Loucy (cell line): ENCODE measurements at regions not wholly inside any gene's neighbourhood (a gene's known extent, or its start where the extent isn't known, plus 50 kb on each side); places are given as distances from the start of the nearest gene placed in this dataset.

Experiments
- EZH2phosphoT487 ChIP-seq: fragments of 200-600 bp; IDR thresholded peaks from 2 replicates; pipeline ENCODE4 v1.6.1; 2018; ENCODE audit warnings: antibody characterized with exemption, mild to moderate bottlenecking, moderate library complexity, borderline replicate concordance
- TF ChIP-seq, protein P1 (sequence below): fragments of 200-600 bp; sonication (generic); conservative IDR thresholded peaks from 2 replicates; pipeline ENCODE4 v1.5.1; 2014; ENCODE audit warnings: mild to moderate bottlenecking, antibody characterized with exemption, low read length

DNA sequence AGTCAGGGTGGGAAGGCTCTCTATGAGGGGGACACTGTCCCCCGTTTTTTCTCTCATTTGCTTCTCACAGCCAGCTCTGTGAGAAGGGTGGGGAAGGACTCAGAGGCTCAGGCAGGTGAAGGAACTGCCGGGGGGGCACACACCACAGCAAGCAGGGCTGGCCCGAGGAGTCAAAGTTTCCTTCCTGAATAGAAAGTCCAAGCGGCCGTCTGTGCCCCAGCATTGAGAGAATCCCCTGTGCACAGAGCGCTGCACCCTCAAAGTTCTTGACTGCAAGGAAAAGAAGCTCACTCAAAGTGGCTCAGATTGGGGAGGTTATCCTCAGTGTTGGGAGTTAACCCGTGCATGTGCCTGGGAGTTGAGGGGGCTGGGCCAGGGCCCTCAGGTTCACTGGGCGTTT lies 145.2 kb upstream of the AJAP1 start:
- TF ChIP-seq, protein P1, sequence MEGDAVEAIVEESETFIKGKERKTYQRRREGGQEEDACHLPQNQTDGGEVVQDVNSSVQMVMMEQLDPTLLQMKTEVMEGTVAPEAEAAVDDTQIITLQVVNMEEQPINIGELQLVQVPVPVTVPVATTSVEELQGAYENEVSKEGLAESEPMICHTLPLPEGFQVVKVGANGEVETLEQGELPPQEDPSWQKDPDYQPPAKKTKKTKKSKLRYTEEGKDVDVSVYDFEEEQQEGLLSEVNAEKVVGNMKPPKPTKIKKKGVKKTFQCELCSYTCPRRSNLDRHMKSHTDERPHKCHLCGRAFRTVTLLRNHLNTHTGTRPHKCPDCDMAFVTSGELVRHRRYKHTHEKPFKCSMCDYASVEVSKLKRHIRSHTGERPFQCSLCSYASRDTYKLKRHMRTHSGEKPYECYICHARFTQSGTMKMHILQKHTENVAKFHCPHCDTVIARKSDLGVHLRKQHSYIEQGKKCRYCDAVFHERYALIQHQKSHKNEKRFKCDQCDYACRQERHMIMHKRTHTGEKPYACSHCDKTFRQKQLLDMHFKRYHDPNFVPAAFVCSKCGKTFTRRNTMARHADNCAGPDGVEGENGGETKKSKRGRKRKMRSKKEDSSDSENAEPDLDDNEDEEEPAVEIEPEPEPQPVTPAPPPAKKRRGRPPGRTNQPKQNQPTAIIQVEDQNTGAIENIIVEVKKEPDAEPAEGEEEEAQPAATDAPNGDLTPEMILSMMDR: no peak
- TF ChIP-seq EZH2phosphoT487: no peak
